H1 (cell line): ENCODE measurements at regions not wholly inside any gene's neighbourhood (a gene's known extent, or its start where the extent isn't known, plus 50 kb on each side); places are given as distances from the start of the nearest gene placed in this dataset.

Experiments
- BCL11A ChIP-seq, 2 experiments: IDR thresholded peaks; one replicate each; pipeline ENCODE4 v1.6.1; 2011; ENCODE audit warnings: low read depth in 2 of 2, low read length in 2 of 2, mild to moderate bottlenecking in 2 of 2
- RBBP5 ChIP-seq: IDR thresholded peaks from 2 replicates; pipeline ENCODE4 v1.7.1; 2012; ENCODE audit warnings: low read depth, mild to moderate bottlenecking, inconsistent platforms, low read length, moderate library complexity, borderline replicate concordance
- TBP ChIP-seq: IDR thresholded peaks from 2 replicates; pipeline ENCODE4 v1.6.1; 2011; ENCODE audit warnings: low read depth, low read length, improper control_type of control experiment
- USF2 ChIP-seq: IDR thresholded peaks from 2 replicates; pipeline ENCODE4 v1.6.1; 2011; ENCODE audit warnings: low read length, improper control_type of control experiment

GRCh38 chr5:126692971-126693370 is 84.0 kb upstream of the LMNB1 start (continued):
- TF ChIP-seq USF2 (no peak), BCL11A (IDR thresholded peaks at IDR 0.05; ENCODE audit: low read depth in 2 of 2, low read length in 2 of 2) (no peak), TBP (no peak), RBBP5 (no peak)
